Neural progenitor cell (in vitro differentiated cells): ENCODE measurements at regions not wholly inside any gene's neighbourhood (a gene's known extent, or its start where the extent isn't known, plus 50 kb on each side); places are given as distances from the start of the nearest gene placed in this dataset.
A peak's percentile ranks its signal among the peaks of the same experiment; 100 is the strongest.

Experiments
- DNase-seq: peaks from one replicate; pipeline ENCODE4 v3.0.0-alpha.2; 2016; ENCODE audit warnings: low spot score
- H2AFZ ChIP-seq: fragments of 200-600 bp; sonication (generic); replicated peaks from 2 replicates; pipeline ENCODE4 v1.6.1; 2016; ENCODE audit warnings: antibody characterized with exemption
- H3F3A ChIP-seq: fragments of 200-600 bp; sonication (generic); 2 replicates; pipeline ENCODE4 v1.6.1; 2016; ENCODE audit warnings: antibody characterized with exemption, low read depth
- H3K27ac ChIP-seq: fragments of 200-600 bp; sonication (generic); 2 replicates; pipeline ENCODE4 v1.5.1; 2016; ENCODE audit warnings: mild to moderate bottlenecking
- H3K27me3 ChIP-seq: fragments of 200-600 bp; sonication (generic); 2 replicates; pipeline ENCODE4 v1.6.1; 2016; ENCODE audit warnings: mild to moderate bottlenecking, moderate library complexity
- H3K36me3 ChIP-seq: fragments of 200-600 bp; sonication (generic); 2 replicates; pipeline ENCODE4 v1.5.1; 2016
- H3K4me1 ChIP-seq: fragments of 200-600 bp; sonication (generic); 2 replicates; pipeline ENCODE4 v1.6.1; 2016; ENCODE audit warnings: mixed run types
- H3K4me2 ChIP-seq: fragments of 200-600 bp; sonication (generic); 2 replicates; pipeline ENCODE4 v1.6.1; 2016
- H3K4me3 ChIP-seq: fragments of 200-600 bp; sonication (generic); 2 replicates; pipeline ENCODE4 v1.5.1; 2016
- H3K79me2 ChIP-seq: fragments of 200-600 bp; sonication (generic); 2 replicates; pipeline ENCODE4 v1.6.1; 2016; ENCODE audit warnings: low read depth
- H3K9ac ChIP-seq: fragments of 200-600 bp; sonication (generic); 2 replicates; pipeline ENCODE4 v1.6.1; 2016
- H3K9me3 ChIP-seq: fragments of 200-600 bp; sonication (generic); 2 replicates; pipeline ENCODE4 v1.5.1; 2016; ENCODE audit warnings: low read depth
- H4K20me1 ChIP-seq: fragments of 200-600 bp; sonication (generic); 2 replicates; pipeline ENCODE4 v1.6.1; 2016; ENCODE audit warnings: low read depth
- H3K27ac Mint-ChIP-seq: 3 replicates; pipeline ENCODE4 v1.8.0; 2021; ENCODE audit warnings: mixed read lengths
- H3K27me3 Mint-ChIP-seq: 2 replicates; pipeline ENCODE4 v1.8.0; 2022; ENCODE audit warnings: low read depth, mild to moderate bottlenecking, inconsistent platforms, moderate library complexity, mixed read lengths; ENCODE audit not compliant: insufficient read depth
- H3K36me3 Mint-ChIP-seq: 3 replicates; pipeline ENCODE4 v1.8.0; 2021; ENCODE audit warnings: mixed read lengths
- H3K4me1 Mint-ChIP-seq: 3 replicates; pipeline ENCODE4 v1.8.0; 2021; ENCODE audit warnings: mixed read lengths
- H3K4me3 Mint-ChIP-seq: 3 replicates; pipeline ENCODE4 v1.8.0; 2021; ENCODE audit warnings: mild to moderate bottlenecking, moderate library complexity, mixed read lengths
- H3K9me3 Mint-ChIP-seq: 3 replicates; pipeline ENCODE4 v1.8.0; 2020; ENCODE audit warnings: mixed read lengths
- CTCF ChIP-seq: fragments of 200-600 bp; sonication (generic); IDR thresholded peaks from 2 replicates; pipeline ENCODE4 v1.5.1; 2017; ENCODE audit warnings: antibody characterized with exemption, mild to moderate bottlenecking
- EZH2 ChIP-seq: fragments of 200-600 bp; sonication (generic); IDR thresholded peaks from 2 replicates; pipeline ENCODE4 v1.6.1; 2017; ENCODE audit warnings: antibody characterized with exemption, mild to moderate bottlenecking, moderate library complexity
- EZH2phosphoT487 ChIP-seq: fragments of 200-600 bp; sonication (generic); IDR thresholded peaks from 2 replicates; pipeline ENCODE4 v1.6.1; 2017; ENCODE audit warnings: antibody characterized with exemption

- Mint-ChIP-seq H3K36me3 (peaks cover 17% of the 10 kb centered on the region), H3K4me1 (peaks cover 18% of the 10 kb centered on the region), H3K27ac (no peak overlapping the region), H3K4me3 (no peak overlapping the region), H3K27me3 (peaks cover 3% of the 10 kb centered on the region), H3K9me3 (peaks cover 58% of the 10 kb centered on the region)
- Histone ChIP-seq H3K4me3 (no peak overlapping the region), H3K27me3 (no peaks in the 10 kb centered on the region), H3K4me1 (peaks cover 19% of the 10 kb centered on the region), H3K36me3 (no peaks in the 10 kb centered on the region), H3F3A (no peaks in the 10 kb centered on the region), H2AFZ (no peak overlapping the region), H3K9me3 (peaks cover 3% of the 10 kb centered on the region), H3K9ac (no peak overlapping the region), H4K20me1 (no peaks in the 10 kb centered on the region), H3K79me2 (no peaks in the 10 kb centered on the region), H3K4me2 (no peak overlapping the region), H3K27ac (no peak overlapping the region)
- no peak for DNase-seq
- TF ChIP-seq EZH2phosphoT487 (no peak), CTCF (no peak), EZH2 (no peak)
Measured at GRCh38 chr6:82751718-82752117, 313.9 kb downstream of the UBE3D start.

DNA sequence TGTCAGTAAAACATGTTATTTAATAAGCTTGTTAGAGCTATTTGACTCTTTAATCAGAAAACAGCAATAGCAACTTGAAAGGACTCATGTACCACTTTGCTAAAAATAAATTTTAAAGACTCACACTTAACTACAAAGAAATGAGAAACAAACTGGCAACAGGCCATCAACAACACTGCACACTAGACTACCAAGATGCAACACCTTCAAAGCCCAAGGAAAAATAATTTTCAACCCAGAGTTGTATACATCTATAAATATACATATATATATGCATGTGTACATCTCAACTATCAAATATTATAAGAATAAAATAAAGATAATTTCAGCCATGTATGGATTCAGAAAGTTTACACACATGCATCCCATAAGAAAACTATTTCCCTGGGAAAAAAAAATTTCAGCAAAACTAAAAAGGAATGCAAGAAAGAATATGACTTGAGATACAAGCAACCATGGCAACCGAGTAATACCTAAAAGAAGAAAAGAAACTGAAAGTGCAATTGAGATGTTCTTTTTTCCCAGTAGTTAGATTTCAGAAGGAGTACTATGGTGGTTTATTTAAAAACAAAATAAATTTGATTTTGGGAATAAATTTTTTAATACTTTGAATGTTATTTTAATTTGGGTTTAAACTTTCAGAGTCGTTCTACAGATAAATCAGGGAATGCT, 303.8 kb downstream of the UBE3D start:
- peaks cover 14% of the 10 kb centered on the region for H3K36me3 Mint-ChIP-seq
- TF ChIP-seq CTCF (no peak), EZH2phosphoT487 (no peak), EZH2 (no peak)

DNA sequence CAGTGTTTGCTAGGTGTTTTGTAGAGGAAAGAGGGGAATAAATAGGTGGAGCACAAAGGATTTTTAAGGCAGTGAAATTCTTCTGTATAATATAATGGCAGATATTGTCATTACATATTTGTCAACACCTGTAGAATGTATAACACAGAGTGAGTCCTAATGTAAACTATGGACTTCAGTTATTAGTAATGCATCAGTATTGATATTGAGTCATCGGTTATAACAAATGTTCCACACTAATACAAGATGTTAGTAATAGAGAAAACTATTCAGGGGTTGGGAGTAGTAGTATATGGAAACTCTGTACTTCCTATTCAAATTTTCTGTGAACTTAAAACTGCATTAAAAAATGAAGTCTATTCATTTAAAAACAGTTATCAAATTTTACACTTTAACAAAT, 299.2 kb downstream of the UBE3D start:
- H2AFZ ChIP-seq, result no peak overlapping the region
- H3K4me2 ChIP-seq, result no peak overlapping the region
- no peak overlapping the region for H3K4me3 Mint-ChIP-seq
- no peak overlapping the region for H3K4me3 ChIP-seq
- H3K9me3 Mint-ChIP-seq, result peaks cover 2% of the 10 kb centered on the region
- H3K27ac Mint-ChIP-seq, result no peak overlapping the region
- no peaks in the 10 kb centered on the region for H3K9me3 ChIP-seq
- no peak overlapping the region for H3K9ac ChIP-seq
- H3K27ac ChIP-seq, result no peak overlapping the region
- peaks cover 18% of the 10 kb centered on the region for H3K4me1 ChIP-seq
- no peak for DNase-seq
- no peaks in the 10 kb centered on the region for H3K36me3 ChIP-seq
- H3K4me1 Mint-ChIP-seq, result peaks cover 15% of the 10 kb centered on the region
- no peaks in the 10 kb centered on the region for H3K27me3 ChIP-seq
- no peaks in the 10 kb centered on the region for H3K27me3 Mint-ChIP-seq
- no peaks in the 10 kb centered on the region for H3K79me2 ChIP-seq
- TF ChIP-seq CTCF (no peak), EZH2phosphoT487 (no peak), EZH2 (no peak)
- H4K20me1 ChIP-seq, result no peaks in the 10 kb centered on the region
- H3F3A ChIP-seq, result peaks cover 12% of the 10 kb centered on the region
- peaks cover 5% of the 10 kb centered on the region for H3K36me3 Mint-ChIP-seq

More for the DNA sequence above, 303.8 kb downstream of the UBE3D start:
- Histone ChIP-seq H3K4me1 (no peaks in the 10 kb centered on the region), H3K27ac (no peak overlapping the region), H3K27me3 (no peaks in the 10 kb centered on the region), H3F3A (peaks cover 2% of the 10 kb centered on the region), H3K36me3 (no peaks in the 10 kb centered on the region), H2AFZ (peak overlapping the region; percentile 81), H3K9me3 (peaks cover 3% of the 10 kb centered on the region), H3K9ac (no peak overlapping the region), H3K4me3 (no peak overlapping the region), H3K79me2 (no peaks in the 10 kb centered on the region), H4K20me1 (no peaks in the 10 kb centered on the region), H3K4me2 (no peak overlapping the region)
- Mint-ChIP-seq H3K27ac (no peak overlapping the region), H3K27me3 (no peaks in the 10 kb centered on the region), H3K4me1 (peaks cover 3% of the 10 kb centered on the region), H3K4me3 (no peak overlapping the region), H3K9me3 (peaks cover 30% of the 10 kb centered on the region)
- no peak for DNase-seq
